ENCODE measurements at regions not wholly inside any gene's neighbourhood (a gene's known extent, or its start where the extent isn't known, plus 50 kb on each side); places are given as distances from the start of the nearest gene placed in this dataset.
A peak's percentile ranks its signal among the peaks of the same experiment; 100 is the strongest.

- no TSS peak for BruUV-seq (replicated peaks)
- POLR2A ChIA-PET, result interaction anchor here (0.8 kb wide), 1 partner anchor 22 kb away, joined by 3 read pairs; no protein-coding TSS in a partner anchor
- DNase-seq (ENCODE audit: unreplicated experiment), result peak; percentile 39
- Mint-ChIP-seq H3K36me3 (ENCODE audit: insufficient read depth, unreplicated experiment) (no peaks in the 10 kb centered on the region), H3K9me3 (ENCODE audit: unreplicated experiment) (no peaks in the 10 kb centered on the region), H3K4me1 (ENCODE audit: insufficient read depth, unreplicated experiment) (peaks cover 15% of the 10 kb centered on the region), H3K27ac (ENCODE audit: low read depth, unreplicated experiment) (no peak overlapping the region), H3K27me3 (ENCODE audit: insufficient read depth, unreplicated experiment) (no peaks in the 10 kb centered on the region), H3K4me3 (ENCODE audit: unreplicated experiment) (no peak overlapping the region)
- TF ChIP-seq CTCF (IDR thresholded peaks at IDR 0.05; ENCODE audit: unreplicated experiment), result no peak
- CTCF ChIA-PET, result interaction anchor here (0.7 kb wide), 1 partner anchor 21 kb away, joined by 3 read pairs; no protein-coding TSS in a partner anchor
- intact Hi-C loops (cut with micrococcal nuclease), result no loop called here
Measured at GRCh38 chr2:146124741-146125140, 1604.8 kb upstream of the ZEB2 start.

- H3K27me3 Mint-ChIP-seq (ENCODE audit: insufficient read depth, unreplicated experiment), result no peaks in the 10 kb centered on the region
- H3K36me3 Mint-ChIP-seq (ENCODE audit: insufficient read depth, unreplicated experiment), result no peaks in the 10 kb centered on the region
- no peak for DNase-seq (ENCODE audit: unreplicated experiment)
- H3K9me3 Mint-ChIP-seq (ENCODE audit: unreplicated experiment), result no peaks in the 10 kb centered on the region
- ChIA-PET POLR2A (interaction anchor here (0.7 kb wide), 1 partner anchor 10 kb away, joined by 3 read pairs; no protein-coding TSS in a partner anchor), CTCF (no interaction called here)
- no peak for TF ChIP-seq CTCF (IDR thresholded peaks at IDR 0.05; ENCODE audit: unreplicated experiment)
- no peak overlapping the region for H3K4me3 Mint-ChIP-seq (ENCODE audit: unreplicated experiment)
- no peak overlapping the region for H3K27ac Mint-ChIP-seq (ENCODE audit: low read depth, unreplicated experiment)
- no TSS peak for BruUV-seq (replicated peaks)
- intact Hi-C loops (cut with micrococcal nuclease), result no loop called here
- H3K4me1 Mint-ChIP-seq (ENCODE audit: insufficient read depth, unreplicated experiment), result peaks cover 8% of the 10 kb centered on the region
Measured at GRCh38 chr2:146123714-146124113, 1603.8 kb upstream of the ZEB2 start.

- BruUV-seq (replicated peaks), result no TSS peak
- Mint-ChIP-seq H3K4me1 (ENCODE audit: insufficient read depth, unreplicated experiment) (peaks cover 8% of the 10 kb centered on the region), H3K4me3 (ENCODE audit: unreplicated experiment) (no peak overlapping the region), H3K27ac (ENCODE audit: low read depth, unreplicated experiment) (no peak overlapping the region), H3K36me3 (ENCODE audit: insufficient read depth, unreplicated experiment) (no peaks in the 10 kb centered on the region), H3K9me3 (ENCODE audit: unreplicated experiment) (no peaks in the 10 kb centered on the region), H3K27me3 (ENCODE audit: insufficient read depth, unreplicated experiment) (no peaks in the 10 kb centered on the region)
- POLR2A ChIA-PET, result no interaction called here
- intact Hi-C loops (cut with micrococcal nuclease), result no loop called here
- CTCF ChIA-PET, result no interaction called here
- no peak for TF ChIP-seq CTCF (IDR thresholded peaks at IDR 0.05; ENCODE audit: unreplicated experiment)
- DNase-seq (ENCODE audit: unreplicated experiment), result no peak
Measured at GRCh38 chr2:146123256-146123655, 1603.3 kb upstream of the ZEB2 start.

GRCh38 chr2:146119586-146119985 lies 1599.7 kb upstream of the ZEB2 start:
- DNase-seq (ENCODE audit: unreplicated experiment), result no peak
- Mint-ChIP-seq H3K36me3 (ENCODE audit: insufficient read depth, unreplicated experiment) (no peaks in the 10 kb centered on the region), H3K27me3 (ENCODE audit: insufficient read depth, unreplicated experiment) (no peaks in the 10 kb centered on the region), H3K27ac (ENCODE audit: low read depth, unreplicated experiment) (no peak overlapping the region), H3K9me3 (ENCODE audit: unreplicated experiment) (no peaks in the 10 kb centered on the region), H3K4me3 (ENCODE audit: unreplicated experiment) (no peak overlapping the region), H3K4me1 (ENCODE audit: insufficient read depth, unreplicated experiment) (peaks cover 2% of the 10 kb centered on the region)
- intact Hi-C loops (cut with micrococcal nuclease), result loop anchor here (1.0 kb wide), 1 partner anchor 15 kb away; no protein-coding TSS in a partner anchor
- no TSS peak for BruUV-seq (replicated peaks)
- no peak for TF ChIP-seq CTCF (IDR thresholded peaks at IDR 0.05; ENCODE audit: unreplicated experiment)
- CTCF ChIA-PET, result no interaction called here
- POLR2A ChIA-PET, result interaction anchor here (1.1 kb wide), 1 partner anchor 18 kb away, joined by 5 read pairs; no protein-coding TSS in a partner anchor

All from MCF 10A (cell line).